NCI-H2227 (cell line): ENCODE measurements at regions not wholly inside any gene's neighbourhood (a gene's known extent, or its start where the extent isn't known, plus 50 kb on each side); places are given as distances from the start of the nearest gene placed in this dataset.

Experiments
- DNase-seq: peaks from one replicate; lab custom pipeline; 2025; ENCODE audit not compliant: unreplicated experiment; lab: John Stamatoyannopoulos, UW

DNA sequence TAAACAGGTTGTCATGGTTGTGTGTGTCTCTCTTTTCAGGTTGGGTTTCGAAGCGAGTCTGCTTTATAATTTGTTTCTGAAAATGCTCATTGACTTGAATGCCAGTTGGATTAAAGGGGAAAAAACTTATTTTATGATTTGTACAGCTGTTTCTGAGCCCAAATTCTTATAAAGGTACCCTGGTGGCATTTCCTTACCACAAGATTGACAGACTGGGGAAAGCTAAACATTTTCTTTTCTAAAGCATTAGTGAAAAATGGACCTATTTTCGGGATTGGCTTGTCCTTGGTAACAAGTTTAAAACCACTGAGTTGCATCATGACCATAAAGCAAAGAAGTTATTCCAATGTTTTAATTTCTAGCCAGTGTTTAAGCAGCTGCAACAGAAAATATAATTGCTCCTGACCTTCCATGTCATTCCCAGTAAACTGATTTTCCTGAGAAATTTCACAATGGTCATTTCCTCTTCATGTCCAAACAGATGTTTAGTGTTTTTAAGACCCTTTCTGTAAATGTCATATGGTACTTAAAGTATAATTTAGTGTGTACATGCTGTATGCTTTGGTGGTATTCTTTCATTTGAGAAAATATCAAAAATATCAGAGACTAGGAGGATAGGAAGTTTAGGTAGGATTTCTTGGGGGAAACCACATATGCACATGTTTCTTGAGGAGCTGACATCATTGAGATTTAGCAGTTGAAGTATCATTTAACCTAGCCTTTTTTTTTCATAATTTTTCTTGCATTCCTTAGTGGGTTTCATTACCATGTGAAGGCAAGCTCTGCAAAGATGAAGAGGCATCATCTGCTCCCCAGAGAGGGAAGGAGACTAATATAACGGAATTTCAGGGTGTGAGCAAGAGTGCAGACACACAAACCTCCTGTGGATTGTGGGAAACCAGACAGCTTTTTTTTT is 667.1 kb upstream of the RGMB start:
- no peak for DNase-seq

DNA sequence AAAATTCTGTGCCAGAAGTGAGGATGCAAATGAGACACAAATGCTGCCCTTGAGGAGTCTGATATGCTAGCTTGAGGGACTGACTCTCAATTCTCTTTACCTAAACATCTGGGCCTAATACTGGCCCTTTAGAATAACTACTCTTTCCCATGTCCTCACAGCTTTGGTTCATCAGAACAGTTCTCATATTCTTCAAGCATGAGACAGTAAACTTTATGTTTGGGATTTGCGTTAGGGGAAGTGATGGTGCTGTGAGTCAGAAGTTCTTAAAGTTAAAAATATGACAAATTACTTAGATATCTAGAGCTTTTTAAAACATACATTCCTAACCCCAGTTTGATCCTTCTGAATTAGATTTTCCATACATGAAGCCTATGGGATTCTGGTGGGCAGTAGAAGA is 665.0 kb upstream of the RGMB start:
- no peak for DNase-seq

DNA sequence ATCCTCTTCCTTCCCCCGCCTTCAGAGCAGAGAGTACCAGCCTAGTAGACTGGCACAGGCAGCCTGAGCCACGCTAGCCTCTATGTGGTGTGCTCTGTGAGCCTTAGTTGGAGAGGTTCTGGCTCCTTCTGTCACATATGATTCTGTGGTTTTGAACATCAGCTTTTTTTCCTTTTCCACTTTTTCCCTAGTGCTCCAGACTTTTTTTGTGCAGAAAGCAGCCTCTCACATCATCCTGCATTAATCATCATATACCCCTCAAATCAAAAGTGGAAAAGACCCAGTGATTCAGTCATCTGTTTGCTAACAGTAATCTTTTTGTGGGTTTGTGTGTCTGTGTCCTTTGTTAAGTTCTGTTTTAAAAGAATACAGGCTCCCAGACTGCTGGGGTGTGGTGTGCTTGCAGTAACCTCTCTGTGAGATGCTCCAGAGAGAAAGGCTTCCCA is 663.9 kb upstream of the RGMB start:
- DNase-seq: no peak

DNA sequence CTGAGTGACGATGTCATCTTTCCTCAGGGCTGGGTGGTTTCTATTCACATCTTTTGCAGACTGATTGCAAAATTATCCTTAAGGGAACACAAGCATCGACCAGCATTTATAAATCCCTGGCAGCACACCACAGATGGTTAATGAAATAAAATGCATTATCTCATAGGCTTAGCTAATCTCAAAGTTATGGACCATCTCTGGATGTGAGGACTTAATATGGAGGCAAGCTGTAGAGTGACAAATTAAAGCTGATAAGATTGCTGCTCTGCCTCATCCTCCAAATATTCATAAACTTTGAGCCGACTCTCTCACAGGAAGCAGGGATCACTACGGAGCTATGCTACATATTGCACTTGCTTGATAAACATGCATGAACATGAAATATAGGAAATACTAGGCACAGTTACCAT is 663.2 kb upstream of the RGMB start:
- DNase-seq: no peak

DNA sequence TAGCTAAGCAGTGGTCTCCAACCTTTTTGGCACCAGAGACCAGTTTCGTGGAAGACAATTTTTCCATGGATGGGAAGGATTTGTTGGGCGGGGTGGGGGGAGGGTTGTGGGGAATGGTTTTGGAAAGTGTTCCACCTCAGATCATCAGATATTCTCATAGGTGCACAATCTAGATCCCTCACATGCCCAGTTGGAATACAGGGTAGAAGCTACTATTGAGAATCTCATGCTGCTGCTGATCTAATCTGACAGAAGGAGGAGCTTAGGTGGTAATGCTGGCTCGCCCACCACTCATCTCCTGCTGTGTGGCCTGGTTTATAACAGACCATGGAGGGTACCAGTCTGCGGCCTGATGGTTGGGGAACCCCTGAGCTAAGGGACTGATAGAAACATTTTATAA is 662.7 kb upstream of the RGMB start:
- no peak for DNase-seq

DNA sequence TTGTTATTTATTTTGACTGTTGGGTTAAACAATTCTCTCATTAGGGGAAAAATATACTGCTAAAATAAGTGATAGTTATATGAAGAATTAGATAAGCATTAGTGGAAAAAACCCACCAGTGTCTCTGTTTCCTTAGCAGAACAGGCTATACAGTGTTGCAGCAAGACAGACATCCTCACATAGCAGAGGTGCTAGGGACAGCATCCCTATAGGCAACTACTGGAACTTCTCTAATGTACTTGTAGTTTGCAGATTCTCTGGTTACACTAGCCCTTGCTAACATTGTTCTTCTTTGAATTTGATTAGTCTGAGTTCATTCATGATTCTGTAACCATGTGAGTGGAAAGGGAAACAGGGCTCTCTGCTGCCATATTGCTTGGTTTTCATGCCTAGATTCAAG is 661.8 kb upstream of the RGMB start:
- DNase-seq: no peak

DNA sequence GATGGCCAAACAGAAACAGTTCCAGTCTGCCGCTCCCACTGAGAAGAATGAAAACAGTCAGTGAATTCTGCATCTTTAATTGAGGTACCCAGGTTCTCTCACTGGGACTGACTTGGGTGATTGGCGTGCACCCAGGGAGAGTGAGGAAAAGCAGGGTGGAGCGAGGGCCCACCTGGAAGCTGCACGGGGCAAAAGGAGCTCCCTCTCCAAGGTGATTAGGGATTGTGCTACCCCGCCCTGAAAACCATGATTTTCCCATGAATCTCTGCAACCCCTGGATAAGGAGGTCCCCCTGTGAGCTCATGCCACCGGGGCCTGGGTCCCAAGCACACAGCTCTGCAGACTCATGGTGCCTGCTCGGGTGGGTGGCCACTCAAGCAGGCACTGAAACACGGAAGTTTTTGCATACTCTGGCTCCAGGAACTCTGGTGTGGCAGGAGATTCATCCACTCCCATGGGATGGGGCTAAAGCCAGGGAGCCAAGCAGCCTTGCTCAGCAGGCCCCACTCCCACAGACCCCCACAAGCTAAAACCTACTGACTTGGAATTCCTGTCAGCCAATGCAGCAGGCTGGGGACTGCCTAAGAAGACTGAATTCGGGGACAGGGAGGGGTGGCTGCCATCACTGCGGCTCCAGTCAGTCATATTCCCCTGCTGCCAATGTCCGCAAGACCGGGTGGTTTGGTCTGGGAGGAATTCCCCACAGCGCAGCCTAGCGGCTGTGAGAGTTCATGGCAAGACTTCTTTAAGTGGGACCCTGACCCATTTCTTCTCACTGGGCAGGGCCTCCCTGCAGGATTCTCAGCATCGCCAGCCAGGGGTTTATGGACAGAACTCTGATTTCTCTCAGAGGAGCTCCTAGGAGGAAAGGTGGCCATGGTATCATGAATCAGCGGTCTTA is 652.2 kb upstream of the RGMB start:
- DNase-seq: no peak

DNA sequence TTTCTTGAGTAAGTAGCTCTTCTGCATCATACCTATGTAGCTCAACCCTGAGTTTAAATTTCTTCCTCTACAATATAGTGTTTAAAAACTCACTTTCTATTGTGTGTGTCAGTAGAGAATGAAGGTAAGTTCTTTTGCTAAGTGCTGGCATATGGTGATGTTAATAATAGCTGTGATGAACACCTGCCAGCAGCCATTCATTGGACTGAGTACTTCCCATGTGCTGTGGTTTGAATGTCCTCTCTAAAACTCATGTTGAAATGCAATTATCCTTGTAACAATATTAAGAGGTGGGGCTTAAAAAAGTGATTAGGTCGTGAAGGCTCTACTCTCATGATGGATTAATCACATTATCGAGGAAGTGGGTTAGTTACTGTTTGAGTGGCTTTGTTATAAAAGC is 645.2 kb upstream of the RGMB start:
- no peak for DNase-seq

DNA sequence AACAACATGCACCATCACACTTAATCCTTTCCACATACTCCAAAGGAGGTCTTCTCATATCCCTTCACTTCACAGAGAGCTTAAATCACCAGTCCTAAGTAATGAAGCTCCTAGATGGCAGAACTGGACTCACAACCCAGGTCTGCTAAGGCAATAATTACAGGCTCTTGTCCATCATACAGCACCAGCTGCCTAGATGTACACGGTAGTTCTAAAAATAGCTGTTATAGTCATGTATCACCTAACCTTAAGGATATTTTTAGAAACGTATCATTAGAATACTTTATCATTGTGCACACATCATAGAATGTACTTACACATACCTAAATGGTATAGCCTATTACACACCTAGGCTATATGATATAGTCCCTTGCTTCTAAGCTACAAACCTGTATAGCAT is 644.6 kb upstream of the RGMB start:
- DNase-seq: no peak

DNA sequence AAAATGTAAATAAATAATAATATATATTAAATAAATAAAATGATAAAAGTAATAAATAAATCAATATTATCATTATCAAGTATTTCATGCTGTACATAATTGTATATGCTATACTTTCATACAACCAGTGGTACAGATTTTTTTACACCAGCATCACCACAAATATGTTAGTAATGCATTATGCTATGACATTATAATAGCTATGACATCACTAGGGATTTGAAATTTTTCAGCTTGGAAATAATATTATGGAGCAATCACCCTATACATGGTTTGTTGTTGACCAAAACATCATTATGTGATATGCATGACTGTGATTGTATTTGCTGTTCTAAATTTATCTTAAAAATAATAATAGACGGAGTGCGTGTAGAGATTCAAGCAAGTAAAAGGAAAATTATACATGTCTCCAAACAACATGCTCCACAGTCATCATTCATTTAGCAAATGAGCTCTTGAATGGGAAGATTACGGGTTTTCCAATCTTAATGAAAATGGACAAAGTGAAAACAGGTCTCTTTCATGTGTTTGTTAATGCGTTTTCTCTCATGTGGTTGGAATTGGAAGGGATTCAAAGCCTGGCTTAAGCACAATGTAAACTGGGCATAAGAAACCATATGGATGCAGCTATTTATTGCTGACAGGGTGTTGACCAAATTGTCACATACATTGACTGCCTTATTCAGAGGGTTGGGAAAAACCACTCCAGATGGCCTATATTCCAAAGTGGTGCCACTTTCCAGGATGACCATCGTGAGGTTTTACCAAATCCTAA is 643.0 kb upstream of the RGMB start:
- no peak for DNase-seq

DNA sequence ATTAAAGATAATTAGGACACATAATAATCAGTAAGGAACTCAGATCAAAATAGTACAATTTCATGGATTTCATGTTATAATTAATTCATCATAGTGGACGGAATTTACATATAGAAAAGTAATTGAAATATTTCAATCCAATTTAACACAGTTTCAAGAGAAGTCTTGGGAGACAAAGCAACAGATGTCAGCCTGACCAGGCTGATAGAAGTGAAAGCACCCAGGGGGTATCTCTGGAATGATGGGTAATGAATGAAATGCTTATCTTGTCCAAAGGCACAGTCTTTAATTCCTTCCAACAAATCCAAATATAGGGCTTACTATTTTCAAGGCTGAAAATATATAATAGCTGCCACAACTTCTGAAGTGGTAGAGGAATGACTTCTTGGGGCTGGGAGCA is 629.3 kb upstream of the RGMB start:
- DNase-seq: no peak

DNA sequence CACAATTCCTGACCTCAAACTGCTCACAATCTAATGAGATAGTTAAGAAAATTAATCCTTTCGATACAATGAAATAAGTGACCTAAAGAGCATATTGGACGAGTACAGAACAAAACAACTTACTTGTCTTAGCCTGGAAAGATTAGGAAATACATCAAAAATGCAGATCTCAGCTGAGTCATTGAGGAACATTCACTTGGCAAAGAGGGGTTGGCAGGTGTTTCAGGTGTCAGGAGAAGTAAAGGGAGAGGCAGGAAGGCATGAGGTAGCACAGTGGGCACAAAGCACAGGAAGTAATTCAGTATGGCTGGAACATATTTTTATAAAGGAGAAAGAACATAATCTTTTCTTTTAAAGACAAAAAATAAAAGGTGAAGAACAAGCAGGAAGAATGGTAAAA is 628.8 kb upstream of the RGMB start:
- DNase-seq: no peak

DNA sequence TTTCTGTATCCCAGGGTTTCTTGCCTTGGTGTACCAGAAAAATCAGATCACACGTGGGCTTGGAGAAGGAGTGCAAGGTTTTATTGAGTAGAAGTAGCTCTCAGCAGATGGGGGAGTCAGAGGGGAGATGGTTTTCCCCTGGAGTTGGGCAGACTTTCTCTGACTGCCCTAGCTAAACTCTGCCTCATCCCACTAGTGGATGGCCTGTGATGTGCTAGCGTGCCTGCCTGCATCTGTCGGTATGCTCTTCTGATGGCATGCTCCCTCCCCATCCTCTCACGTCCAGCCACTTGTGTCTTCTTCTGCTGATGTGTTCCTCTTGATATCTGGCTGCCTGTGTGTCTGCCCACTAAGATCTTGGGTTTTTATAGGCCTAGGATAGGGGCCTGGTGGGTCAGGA is 616.1 kb upstream of the RGMB start:
- DNase-seq: no peak

DNA sequence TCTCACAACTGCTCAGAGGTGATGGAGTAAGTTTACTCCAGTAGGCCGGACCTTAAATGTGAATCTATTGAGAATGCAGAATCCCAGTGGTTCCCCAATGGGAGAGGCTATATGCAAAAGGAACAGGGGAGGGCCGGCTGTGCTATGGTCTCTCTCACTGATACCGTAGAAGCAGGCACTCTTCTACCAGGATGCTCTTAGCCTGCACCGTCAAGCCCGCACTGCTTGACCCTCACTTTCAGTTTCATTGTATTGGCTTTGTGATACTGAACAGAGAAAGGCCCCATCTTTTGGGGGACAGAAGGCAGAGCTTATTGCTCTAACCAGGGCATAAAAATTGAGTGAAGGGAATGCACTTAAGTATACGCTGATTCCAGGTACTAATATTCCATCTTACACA is 615.0 kb upstream of the RGMB start:
- DNase-seq: no peak

DNA sequence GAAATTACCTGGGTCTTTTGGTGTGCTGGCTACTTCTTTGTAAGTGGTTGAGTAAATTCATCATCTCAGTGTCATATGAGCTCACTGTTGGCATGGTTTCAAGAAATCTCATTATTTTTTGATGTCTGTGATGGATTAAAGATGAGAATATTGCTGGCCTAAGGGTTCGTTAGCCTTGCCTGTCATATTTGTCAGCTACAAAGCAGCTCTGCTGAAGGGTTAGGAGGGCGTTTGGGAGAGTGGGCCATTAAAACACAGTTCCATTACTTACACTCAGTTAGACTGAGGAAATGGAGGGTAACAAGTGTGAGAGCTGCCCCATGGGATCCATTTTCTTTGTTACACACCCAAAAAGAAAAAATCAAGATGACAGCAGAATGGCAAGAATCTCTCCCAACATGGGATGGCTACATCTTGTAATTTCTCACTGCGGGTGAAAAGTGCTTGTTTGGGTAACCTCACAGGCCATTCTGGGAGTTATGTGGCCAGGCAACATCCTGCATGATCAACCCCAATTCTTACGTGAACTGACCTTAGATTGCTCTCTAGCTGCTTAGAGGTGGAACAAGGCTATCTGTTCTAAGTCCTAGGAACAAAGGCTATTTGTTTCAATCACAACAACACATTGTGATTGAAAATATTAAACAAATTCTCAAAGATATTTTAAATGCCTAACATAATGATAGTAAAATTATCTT is 609.5 kb upstream of the RGMB start:
- DNase-seq: no peak

DNA sequence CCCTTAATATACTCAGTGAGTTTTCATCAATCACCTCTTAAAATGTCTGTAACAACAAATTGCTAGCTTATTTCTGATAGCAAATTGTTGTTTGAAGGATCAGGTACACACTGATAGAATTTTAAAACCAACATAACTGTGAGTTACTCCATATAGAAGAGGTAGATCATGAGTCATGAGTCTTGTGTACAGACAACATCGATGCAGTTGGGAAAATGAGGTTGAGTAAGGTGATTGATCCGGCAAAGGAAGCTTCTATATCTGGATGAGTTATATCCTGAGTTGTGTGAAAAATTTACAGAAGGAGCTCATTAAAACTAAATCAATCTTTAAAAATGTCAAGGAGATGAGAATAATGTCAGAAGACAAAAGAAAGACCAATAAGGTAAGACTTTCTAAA is 604.6 kb upstream of the RGMB start:
- no peak for DNase-seq

DNA sequence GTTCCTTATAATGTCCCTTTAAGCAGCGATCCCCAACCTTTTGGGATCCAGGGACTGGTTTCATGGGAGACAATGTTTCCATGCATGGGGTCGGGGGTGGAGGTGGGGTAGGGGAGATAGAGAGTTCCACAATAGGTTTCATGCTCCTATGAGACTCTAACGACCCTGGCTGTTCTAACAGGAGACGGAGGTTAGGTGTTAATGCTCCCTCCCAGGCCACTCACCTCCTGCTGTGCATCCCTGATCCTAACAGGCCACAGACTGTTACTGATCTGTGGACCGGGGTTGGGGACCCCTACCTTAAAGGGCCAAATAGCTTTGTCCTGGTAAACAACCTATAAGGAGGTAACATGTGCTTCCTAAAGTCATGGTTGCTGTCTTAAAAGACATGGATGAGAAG is 602.5 kb upstream of the RGMB start:
- no peak for DNase-seq

DNA sequence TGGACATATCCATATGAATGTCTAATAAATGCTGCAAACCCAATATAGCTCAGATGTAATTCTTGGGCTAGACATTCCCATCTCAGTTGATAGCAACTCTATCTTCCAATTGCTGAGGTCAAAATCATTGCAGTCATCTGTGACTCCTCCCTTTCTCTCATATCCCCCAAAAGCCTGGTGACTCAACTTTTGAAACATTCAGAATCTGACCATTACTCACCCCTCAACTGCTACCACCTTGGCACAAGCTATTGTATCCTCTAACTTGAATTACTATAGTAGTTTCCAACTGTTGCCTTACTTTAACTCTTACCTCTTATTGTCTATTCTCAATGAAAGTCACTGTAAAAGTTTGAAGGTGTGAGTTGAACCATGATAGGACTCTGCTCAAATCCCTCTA is 600.1 kb upstream of the RGMB start:
- DNase-seq: no peak

DNA sequence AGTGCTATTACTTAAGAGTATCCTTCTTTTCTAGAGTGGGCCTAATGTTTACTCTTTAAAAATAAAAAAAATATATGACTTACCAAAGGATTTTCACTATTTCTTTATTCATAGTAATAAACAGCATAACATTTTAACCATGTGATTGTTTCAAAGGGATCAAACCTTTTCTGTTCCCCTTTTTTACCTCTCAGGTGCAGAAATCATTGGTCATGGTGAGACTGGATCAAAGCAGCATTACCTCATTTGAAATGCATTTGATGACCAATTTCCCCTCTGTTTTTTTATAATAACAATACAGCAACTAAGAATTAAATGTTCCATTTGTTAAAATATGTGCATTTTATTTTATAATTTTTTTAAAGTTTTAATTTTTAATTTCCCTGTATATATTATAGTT is 598.0 kb upstream of the RGMB start:
- no peak for DNase-seq

DNA sequence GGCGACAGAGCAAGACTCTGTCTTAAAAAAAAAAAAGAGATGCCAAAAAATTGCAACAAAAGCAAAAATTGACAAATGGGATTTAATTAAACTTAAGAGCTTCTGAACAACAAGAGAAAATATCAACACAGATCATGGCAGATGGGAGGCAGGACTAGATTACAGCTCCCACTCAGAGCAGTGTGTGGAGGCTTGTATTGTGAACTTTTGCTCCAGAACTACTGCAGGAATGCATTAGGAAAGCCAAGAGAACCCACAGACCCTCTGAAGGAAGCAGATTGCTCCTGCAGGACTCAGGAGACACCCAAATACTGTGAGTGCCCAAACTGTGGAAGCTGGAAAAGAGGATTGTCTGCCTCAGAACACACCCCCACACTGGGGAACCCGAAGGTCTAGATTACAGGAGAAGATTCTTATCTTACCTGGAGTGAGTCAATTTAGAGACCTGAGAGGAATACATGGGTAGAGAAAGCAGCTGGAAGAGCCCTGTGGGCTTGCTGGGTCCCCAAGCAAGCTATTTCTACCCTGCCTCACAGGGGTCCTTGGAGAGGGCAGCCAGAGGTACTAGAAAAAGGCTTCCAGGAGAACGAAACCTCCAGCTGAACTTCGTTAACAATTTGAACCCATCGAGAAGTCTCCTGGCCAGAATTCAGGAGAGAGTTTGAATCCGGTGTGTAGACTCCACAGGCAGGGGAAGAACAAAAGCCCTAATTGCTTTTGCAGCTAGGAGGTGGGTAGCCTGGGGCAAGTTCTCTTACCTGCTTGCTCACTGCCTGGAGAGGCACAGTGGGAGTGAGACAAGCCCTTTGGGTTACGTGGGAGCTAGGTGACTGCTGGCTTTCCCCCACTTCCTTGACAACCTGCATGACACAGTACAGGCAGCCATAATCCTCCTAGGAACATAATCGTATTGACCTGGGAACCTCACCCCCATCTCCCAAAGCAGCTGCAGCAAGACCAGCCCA is 593.4 kb upstream of the RGMB start:
- DNase-seq: no peak
